ENCODE measurements at regions not wholly inside any gene's neighbourhood (a gene's known extent, or its start where the extent isn't known, plus 50 kb on each side); places are given as distances from the start of the nearest gene placed in this dataset.

DNA sequence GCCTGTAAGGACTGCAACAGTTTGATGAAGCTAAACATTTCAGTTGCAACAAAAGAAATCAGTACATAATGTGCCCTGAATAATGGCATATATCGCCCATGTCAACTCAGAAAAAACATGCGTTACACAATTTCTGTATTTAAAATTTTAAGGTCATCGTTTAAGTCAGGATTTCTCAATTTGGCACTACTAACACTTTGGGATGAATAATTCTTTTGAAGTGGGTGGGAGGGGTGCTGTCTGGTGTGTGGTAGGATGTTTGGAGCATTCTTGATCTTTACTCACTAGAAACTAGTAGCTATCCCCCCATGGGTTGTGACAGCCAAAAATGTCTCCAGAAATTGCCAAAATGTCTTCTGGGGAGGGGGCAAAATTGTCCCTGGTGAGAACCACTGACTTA lies 50.7 kb upstream of the CNTNAP4 start:
- Histone ChIP-seq H4K20me1 (ENCODE audit: insufficient read depth) (no peaks in the 10 kb centered on the region), H3K4me3 (ENCODE audit: low read length) (no peak overlapping the region), H3K9ac (ENCODE audit: low read length) (no peak overlapping the region), H3K27me3 (ENCODE audit: insufficient read depth, low read depth, low read length) (no peaks in the 10 kb centered on the region), H3K9me3 (ENCODE audit: low read length) (no peaks in the 10 kb centered on the region), H3F3A (ENCODE audit: insufficient read depth, low read length, poor library complexity, severe bottlenecking) (no peaks in the 10 kb centered on the region), H3K9me2 (ENCODE audit: insufficient read depth, low read length) (no peaks in the 10 kb centered on the region), H3K27ac (ENCODE audit: low read length) (no peak overlapping the region), H3K79me2 (replicated peaks; ENCODE audit: insufficient read depth, low read length) (no peaks in the 10 kb centered on the region), H3K4me2 (ENCODE audit: low read length) (no peak overlapping the region), H2AFZ (ENCODE audit: low read depth, low read length) (no peak overlapping the region), H3K36me3 (ENCODE audit: insufficient read depth, low read length) (no peaks in the 10 kb centered on the region)
- TF ChIP-seq POLR2AphosphoS5 (IDR thresholded peaks at IDR 0.05) (no peak), EP300 (conservative IDR thresholded peaks at IDR 0.05; ENCODE audit: poor library complexity, severe bottlenecking) (no peak), RAD21 (conservative IDR thresholded peaks at IDR 0.05) (no peak), MXI1 (conservative IDR thresholded peaks at IDR 0.05; ENCODE audit: poor library complexity, severe bottlenecking) (no peak), CTCF (IDR thresholded peaks at IDR 0.05; ENCODE audit: poor library complexity, severe bottlenecking) (no peak), SMC3 (conservative IDR thresholded peaks at IDR 0.05; ENCODE audit: poor library complexity) (no peak), EZH2 (IDR thresholded peaks at IDR 0.05; ENCODE audit: borderline replicate concordance, insufficient read depth, low read length, poor library complexity, severe bottlenecking) (no peak), TAF1 (IDR thresholded peaks at IDR 0.05; ENCODE audit: low read depth) (no peak)
- TF ChIP-seq, protein P1, sequence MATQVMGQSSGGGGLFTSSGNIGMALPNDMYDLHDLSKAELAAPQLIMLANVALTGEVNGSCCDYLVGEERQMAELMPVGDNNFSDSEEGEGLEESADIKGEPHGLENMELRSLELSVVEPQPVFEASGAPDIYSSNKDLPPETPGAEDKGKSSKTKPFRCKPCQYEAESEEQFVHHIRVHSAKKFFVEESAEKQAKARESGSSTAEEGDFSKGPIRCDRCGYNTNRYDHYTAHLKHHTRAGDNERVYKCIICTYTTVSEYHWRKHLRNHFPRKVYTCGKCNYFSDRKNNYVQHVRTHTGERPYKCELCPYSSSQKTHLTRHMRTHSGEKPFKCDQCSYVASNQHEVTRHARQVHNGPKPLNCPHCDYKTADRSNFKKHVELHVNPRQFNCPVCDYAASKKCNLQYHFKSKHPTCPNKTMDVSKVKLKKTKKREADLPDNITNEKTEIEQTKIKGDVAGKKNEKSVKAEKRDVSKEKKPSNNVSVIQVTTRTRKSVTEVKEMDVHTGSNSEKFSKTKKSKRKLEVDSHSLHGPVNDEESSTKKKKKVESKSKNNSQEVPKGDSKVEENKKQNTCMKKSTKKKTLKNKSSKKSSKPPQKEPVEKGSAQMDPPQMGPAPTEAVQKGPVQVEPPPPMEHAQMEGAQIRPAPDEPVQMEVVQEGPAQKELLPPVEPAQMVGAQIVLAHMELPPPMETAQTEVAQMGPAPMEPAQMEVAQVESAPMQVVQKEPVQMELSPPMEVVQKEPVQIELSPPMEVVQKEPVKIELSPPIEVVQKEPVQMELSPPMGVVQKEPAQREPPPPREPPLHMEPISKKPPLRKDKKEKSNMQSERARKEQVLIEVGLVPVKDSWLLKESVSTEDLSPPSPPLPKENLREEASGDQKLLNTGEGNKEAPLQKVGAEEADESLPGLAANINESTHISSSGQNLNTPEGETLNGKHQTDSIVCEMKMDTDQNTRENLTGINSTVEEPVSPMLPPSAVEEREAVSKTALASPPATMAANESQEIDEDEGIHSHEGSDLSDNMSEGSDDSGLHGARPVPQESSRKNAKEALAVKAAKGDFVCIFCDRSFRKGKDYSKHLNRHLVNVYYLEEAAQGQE (IDR thresholded peaks at IDR 0.05; ENCODE audit: borderline replicate concordance): no peak

Small RNA genes lying in the stretch of these regions (small RNA-seq; reads per million reads assigned to genes)
- gene RNA5SP430: 0 reads per million in 3 experiments

Measured in neural cell (in vitro differentiated cells).